MV-4-11 (cell line): ENCODE measurements at regions not wholly inside any gene's neighbourhood (a gene's known extent, or its start where the extent isn't known, plus 50 kb on each side); places are given as distances from the start of the nearest gene placed in this dataset.

ENCODE experiments used
- DNase-seq: peaks from one replicate; lab custom pipeline; 2025; lab: John Stamatoyannopoulos, UW

DNA sequence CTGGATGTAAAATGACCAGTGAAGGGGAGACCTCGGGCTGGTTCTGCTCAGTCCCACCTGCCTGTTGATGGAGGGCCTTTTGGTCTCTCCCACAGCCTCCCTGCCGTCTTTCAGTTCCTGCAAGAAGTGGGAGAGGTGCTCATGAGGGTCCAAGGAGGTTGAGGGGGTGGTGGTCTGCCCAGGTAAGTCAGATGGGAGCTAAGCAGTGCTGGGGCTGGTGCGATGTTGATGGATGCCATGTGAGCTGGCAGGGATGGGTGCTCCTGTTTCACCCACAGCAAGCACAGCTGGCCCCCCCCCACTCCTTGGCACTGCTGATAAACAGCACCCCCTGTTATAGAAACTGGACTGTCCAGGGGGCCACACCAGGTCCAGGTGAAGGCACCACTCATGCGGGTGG, 145.6 kb downstream of the NSG2 start:
- DNase-seq, result no peak

- no peak for DNase-seq
Observed at GRCh38 chr5:174191850-174192655, 146.5 kb downstream of the NSG2 start.

- no peak for DNase-seq
Observed at GRCh38 chr5:174192901-174193300, 147.4 kb downstream of the NSG2 start.

- no peak for DNase-seq
Observed at GRCh38 chr5:174195517-174195916, 150.0 kb downstream of the NSG2 start.

DNA sequence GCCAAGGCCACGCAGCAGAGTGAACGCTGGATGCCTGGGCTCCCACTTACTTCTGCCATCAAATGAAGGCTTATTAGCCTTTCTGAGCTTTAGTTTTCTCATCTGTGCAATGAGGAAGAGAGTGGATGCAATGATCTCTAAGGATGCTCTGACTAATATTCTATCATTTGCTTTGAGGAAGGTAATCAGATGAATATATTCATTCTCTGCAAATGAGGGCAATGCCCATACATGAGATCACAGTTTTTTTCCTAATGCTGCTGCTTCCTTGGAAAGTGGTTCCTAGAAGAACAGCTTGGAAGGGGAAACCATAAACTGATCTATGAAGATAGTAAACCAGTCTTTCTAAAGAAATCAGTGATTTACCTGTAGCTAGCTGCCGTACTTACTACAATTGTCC, 152.4 kb downstream of the NSG2 start:
- no peak for DNase-seq

GRCh38 chr5:174198541-174198940, 153.0 kb downstream of the NSG2 start:
- no peak for DNase-seq

DNA sequence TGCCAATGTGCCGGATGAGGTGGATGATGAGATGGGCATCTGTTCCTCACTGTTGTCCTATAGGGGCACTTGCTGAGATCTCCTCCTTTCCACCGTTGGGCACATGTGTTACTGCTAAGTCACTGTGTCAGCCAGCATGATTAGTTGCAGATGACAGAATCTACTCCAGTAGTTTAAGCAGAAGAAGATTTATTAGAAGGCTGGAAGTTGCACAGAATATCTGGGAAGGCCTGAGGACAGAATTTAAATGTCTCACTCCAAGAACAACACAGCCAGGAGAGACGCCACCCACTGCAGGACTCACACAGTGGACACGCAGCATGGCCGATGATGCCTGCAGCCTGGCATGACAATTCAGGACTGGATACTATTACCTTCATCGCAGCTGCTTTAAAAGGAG, 157.5 kb downstream of the NSG2 start:
- DNase-seq, result no peak

GRCh38 chr5:174204535-174205313, 159.2 kb downstream of the NSG2 start:
- DNase-seq, result no peak

- DNase-seq, result no peak
Observed at GRCh38 chr5:174205939-174206338, 160.4 kb downstream of the NSG2 start.

DNA sequence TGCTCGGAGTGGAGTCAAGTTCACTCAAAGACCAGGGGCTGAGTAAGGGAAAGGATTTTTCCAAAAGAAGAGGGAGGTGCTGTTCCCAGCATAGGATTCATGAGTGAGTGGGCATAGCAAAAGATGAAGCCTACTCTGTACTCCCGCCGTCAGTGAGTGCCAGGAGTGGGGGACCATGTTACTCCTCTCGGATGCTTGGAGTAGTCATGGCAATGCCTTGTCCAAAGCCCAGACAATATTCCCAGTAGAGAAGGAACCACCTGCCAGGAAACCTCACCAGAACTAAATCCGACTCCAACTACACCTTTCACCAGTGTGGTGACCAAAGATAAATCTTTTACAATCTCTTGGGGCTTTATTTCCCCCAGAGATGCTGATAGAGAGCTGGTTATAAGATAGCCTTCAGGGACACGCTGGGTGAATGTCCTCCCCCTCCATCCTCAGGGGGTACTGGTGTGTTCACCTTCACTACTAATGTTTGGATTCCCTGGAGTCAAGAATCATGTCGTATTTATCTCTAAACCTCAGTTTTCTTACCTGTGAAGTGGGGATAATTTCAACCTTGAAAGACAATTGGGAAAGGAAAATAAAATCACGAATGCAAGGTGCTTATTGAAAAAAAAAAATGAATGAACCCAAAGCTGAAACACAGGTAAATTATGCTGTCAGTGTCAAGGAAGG, 165.2 kb downstream of the NSG2 start:
- no peak for DNase-seq

GRCh38 chr5:174211277-174211626, 165.7 kb downstream of the NSG2 start:
- DNase-seq, result no peak

- DNase-seq, result peak; percentile 48
Observed at GRCh38 chr5:174217527-174217926, 172.0 kb downstream of the NSG2 start.

DNA sequence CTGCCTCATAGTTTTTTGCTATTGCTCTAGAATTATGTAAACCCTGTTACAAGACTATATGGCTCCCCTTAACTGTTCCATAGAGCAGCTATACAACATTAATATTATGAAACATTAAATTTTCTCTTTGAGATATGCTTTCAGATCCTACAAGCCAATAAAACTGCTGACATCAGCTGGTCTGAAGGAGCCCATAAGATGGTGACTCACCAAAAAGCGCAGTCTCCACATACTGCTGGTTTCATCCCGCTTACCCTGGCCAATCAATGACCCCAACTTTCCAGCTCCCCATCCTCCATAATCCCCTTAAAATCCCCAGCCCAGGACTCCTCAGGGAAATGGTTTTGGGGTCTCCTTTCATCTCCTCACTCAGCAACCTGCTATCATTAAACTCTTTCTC, 172.7 kb downstream of the NSG2 start:
- DNase-seq, result no peak

GRCh38 chr5:174220417-174220816, 174.9 kb downstream of the NSG2 start:
- no peak for DNase-seq

DNA sequence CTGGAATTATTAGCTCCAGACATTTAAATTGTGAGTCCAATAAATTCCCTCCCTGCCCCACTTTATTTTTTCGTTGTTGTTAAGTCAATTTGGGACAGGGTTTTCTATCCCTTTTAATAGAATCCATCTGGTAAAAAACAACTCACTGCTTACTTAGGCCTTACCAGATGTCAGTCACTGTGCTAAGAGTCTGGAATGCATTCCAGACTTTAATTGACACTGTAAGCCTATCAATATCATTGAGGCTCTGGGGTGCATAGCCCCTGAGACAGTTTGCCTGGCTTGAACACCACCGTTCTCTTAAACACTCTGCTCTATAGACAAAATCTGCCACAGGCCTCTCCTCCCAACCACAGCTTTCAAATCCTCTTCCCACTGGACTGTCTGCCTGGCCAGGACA, 175.9 kb downstream of the NSG2 start:
- no peak for DNase-seq

GRCh38 chr5:174221946-174222345, 176.4 kb downstream of the NSG2 start:
- no peak for DNase-seq

DNA sequence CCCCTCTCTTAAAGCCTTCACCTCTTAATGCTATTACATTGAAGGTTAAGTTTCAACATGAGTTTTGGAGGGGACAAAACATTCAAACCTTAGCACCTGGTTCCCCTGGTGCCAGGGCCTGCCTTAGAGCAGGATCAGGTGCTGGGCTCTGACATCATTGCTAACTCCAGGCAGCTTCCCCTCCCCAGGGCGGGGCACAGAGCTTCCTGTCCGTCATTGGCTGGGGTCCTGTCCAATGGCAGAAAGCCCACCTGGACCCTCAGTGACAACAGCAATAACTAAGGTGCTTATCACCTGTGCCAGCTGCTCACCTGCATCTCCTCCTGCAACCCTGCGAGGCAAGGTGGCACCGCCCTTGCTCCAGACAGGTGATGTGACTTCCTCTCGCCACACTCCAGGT, 177.4 kb downstream of the NSG2 start:
- no peak for DNase-seq

GRCh38 chr5:174223355-174223754, 177.8 kb downstream of the NSG2 start:
- no peak for DNase-seq

DNA sequence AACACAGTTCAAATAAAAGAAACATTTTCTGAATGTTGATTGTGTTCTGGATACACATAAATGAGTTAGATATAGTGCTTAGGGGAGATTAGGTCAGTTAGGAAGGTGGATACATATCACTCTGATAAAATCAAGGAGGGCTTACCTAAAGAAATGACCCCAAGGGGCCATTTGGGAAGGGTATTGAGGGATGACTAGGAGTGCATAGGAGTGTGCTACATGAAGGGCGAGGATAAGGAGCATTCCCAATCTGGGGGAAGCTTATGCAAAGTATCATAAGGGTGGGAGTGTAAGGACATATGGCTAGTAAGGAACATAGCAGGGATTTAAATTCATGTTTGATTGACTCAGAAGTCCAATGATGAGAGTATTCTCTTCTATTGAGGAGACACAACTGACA, 183.6 kb downstream of the NSG2 start:
- DNase-seq, result no peak

GRCh38 chr5:174229514-174230370, 184.2 kb downstream of the NSG2 start:
- DNase-seq, result peak; percentile 18

- no peak for DNase-seq
Observed at GRCh38 chr5:174231956-174232487, 186.5 kb downstream of the NSG2 start.

- DNase-seq, result no peak
Observed at GRCh38 chr5:174234388-174234787, 188.9 kb downstream of the NSG2 start.
